ENCODE measurements at regions not wholly inside any gene's neighbourhood (a gene's known extent, or its start where the extent isn't known, plus 50 kb on each side); places are given as distances from the start of the nearest gene placed in this dataset.

- DNase-seq = no peak
- no peaks in the 10 kb centered on the region for H3K27me3 ChIP-seq
- H3K4me3 ChIP-seq = no peak overlapping the region
- H3K27ac ChIP-seq = no peak overlapping the region
- no peak for TF ChIP-seq POLR2A (IDR thresholded peaks at IDR 0.05)
- no peak for TF ChIP-seq EP300 (IDR thresholded peaks at IDR 0.05)
- no peak for TF ChIP-seq POLR2AphosphoS5 (IDR thresholded peaks at IDR 0.05)
- no peak for TF ChIP-seq CTCF (IDR thresholded peaks at IDR 0.05)
- no peaks in the 10 kb centered on the region for H3K9me3 ChIP-seq
- intact Hi-C loops (cut with DNase I) = no loop called here
- WGBS, 2 donors = 86 to 91% methylated on average over 10 of the region's 10 CpGs
- peaks cover 0 to 34% (median 28%) of the 10 kb centered on the region in 4 donors for H3K4me1 ChIP-seq
- H3K36me3 ChIP-seq = no peaks in the 10 kb centered on the region
These were observed 272.5 kb downstream of the CETN3 start for GRCh38 chr5:90136952-90137528.

GRCh38 chr5:90135779-90136378 is 273.7 kb downstream of the CETN3 start:
- Histone ChIP-seq H3K36me3 (no peaks in the 10 kb centered on the region), H3K9me3 (no peaks in the 10 kb centered on the region), H3K4me3 (no peak overlapping the region), H3K27ac (peak overlapping the region in 2 of 4 donors; percentile 70 to 74), H3K4me1 (peaks cover 0 to 45% (median 40%) of the 10 kb centered on the region in 4 donors), H3K27me3 (no peaks in the 10 kb centered on the region)
- no peak for DNase-seq
- WGBS, 2 donors = 44 to 76% methylated on average over 7 of the region's 7 CpGs
- TF ChIP-seq EP300 (IDR thresholded peaks at IDR 0.05) (no peak), CTCF (IDR thresholded peaks at IDR 0.05) (peak in 1 of 4 experiments; percentile 16)
- intact Hi-C loops (cut with DNase I) = no loop called here

- Histone ChIP-seq H3K4me1 (peaks cover 0 to 49% (median 40%) of the 10 kb centered on the region in 4 donors), H3K27ac (peak overlapping the region; percentile 3 to 74 (median 50)), H3K9me3 (no peaks in the 10 kb centered on the region), H3K36me3 (no peaks in the 10 kb centered on the region), H3K4me3 (no peak overlapping the region), H3K27me3 (no peaks in the 10 kb centered on the region)
- intact Hi-C loops (cut with DNase I) = no loop called here
- DNase-seq = peak; percentile 87
- TF ChIP-seq POLR2A (IDR thresholded peaks at IDR 0.05) (no peak), CTCF (IDR thresholded peaks at IDR 0.05) (no peak), POLR2AphosphoS5 (IDR thresholded peaks at IDR 0.05) (peak in 3 of 4 donors; percentile 40 to 52 (median 42)), EP300 (IDR thresholded peaks at IDR 0.05) (peak in 2 of 4 donors; percentile 9 to 32)
- 83 to 90% methylated on average over 4 of the region's 4 CpGs for WGBS, 2 donors
These were observed 274.7 kb downstream of the CETN3 start for GRCh38 chr5:90134892-90135291.

- H3K27me3 ChIP-seq = no peaks in the 10 kb centered on the region
- H3K36me3 ChIP-seq = no peaks in the 10 kb centered on the region
- H3K4me1 ChIP-seq = peaks cover 0 to 49% (median 40%) of the 10 kb centered on the region in 4 donors
- intact Hi-C loops (cut with DNase I) = no loop called here
- no peaks in the 10 kb centered on the region for H3K9me3 ChIP-seq
- no peak overlapping the region for H3K4me3 ChIP-seq
- no peak for TF ChIP-seq POLR2A (IDR thresholded peaks at IDR 0.05)
- TF ChIP-seq CTCF (IDR thresholded peaks at IDR 0.05) = no peak
- no peak for TF ChIP-seq POLR2AphosphoS5 (IDR thresholded peaks at IDR 0.05)
- no peak for TF ChIP-seq EP300 (IDR thresholded peaks at IDR 0.05)
- DNase-seq = no peak
- peak overlapping the region; percentile 3 to 74 (median 50) for H3K27ac ChIP-seq
These were observed 275.2 kb downstream of the CETN3 start for GRCh38 chr5:90134381-90134780.
